Breast epithelium (tissue), 4 donors: ENCODE measurements at regions not wholly inside any gene's neighbourhood (a gene's known extent, or its start where the extent isn't known, plus 50 kb on each side); places are given as distances from the start of the nearest gene placed in this dataset.
"Not testable (repeated sequence)": the region's sequence is repeated elsewhere in the genome, so short reads cannot be mapped to it uniquely, and the experiment has no call there.

Source experiments
- DNase-seq, 2 donors: peaks; one replicate each; pipeline ENCODE4 v3.0.0-alpha.2; 2019; ENCODE audit warnings: low spot score in 2 of 2
- H3K27ac ChIP-seq, 2 donors: fragments of 200-600 bp; sonication (generic) in 1 of 2; one replicate each; pipeline ENCODE4 v1.5.1; 2016 to 2019; ENCODE audit warnings: mild to moderate bottlenecking in 1 of 2
- H3K27me3 ChIP-seq, 2 donors: fragments of 200-600 bp; sonication (generic) in 1 of 2; one replicate each; pipeline versions ENCODE4 v1.5.1 to v1.6.0; 2017 to 2019; ENCODE audit warnings: control low read depth in 1 of 2, mild to moderate bottlenecking in 1 of 2
- H3K36me3 ChIP-seq: fragments of 200-600 bp; one replicate; pipeline ENCODE4 v1.5.1; 2019
- H3K4me1 ChIP-seq, 2 donors: fragments of 200-600 bp; sonication (generic); one replicate each; pipeline ENCODE4 v1.5.1; 2016 to 2019; ENCODE audit warnings: control low read depth in 1 of 2
- H3K4me3 ChIP-seq, 3 donors: fragments of 200-600 bp; sonication (generic); 1 replicate in 2 of 3; 2 replicates in 1 of 3; pipeline ENCODE4 v1.5.1; 2016 to 2019; ENCODE audit warnings: mild to moderate bottlenecking in 3 of 3, moderate library complexity in 2 of 3
- H3K9me3 ChIP-seq, 2 donors: fragments of 200-600 bp; sonication (generic) in 1 of 2; one replicate each; pipeline ENCODE4 v1.5.1; 2016 to 2019; ENCODE audit warnings: control low read depth in 1 of 2
- POLR2A ChIP-seq: fragments of 450-650 bp; IDR thresholded peaks from one replicate; pipeline ENCODE4 v1.6.1; 2016; ENCODE audit warnings: antibody characterized with exemption, mild to moderate bottlenecking, moderate library complexity
- POLR2AphosphoS5 ChIP-seq, 3 donors: sonication (generic); formaldehyde crosslinking; IDR thresholded peaks; one replicate each; pipeline ENCODE4 v1.6.1; 2017; ENCODE audit warnings: antibody characterized with exemption in 3 of 3
- intact Hi-C: fragments of 100-400 bp; cut with DNase I; formaldehyde crosslinking; loops from one replicate; pipeline ENCODE4 v1.15.1; 2023; ENCODE audit warnings: low total_unique reads
- TF ChIP-seq, protein P1 (sequence below), 3 donors: fragments of 450-650 bp; IDR thresholded peaks; one replicate each; pipeline ENCODE4 v1.5.1; 2016 to 2017; ENCODE audit warnings: antibody characterized with exemption in 3 of 3, mild to moderate bottlenecking in 3 of 3, moderate library complexity in 3 of 3

DNA sequence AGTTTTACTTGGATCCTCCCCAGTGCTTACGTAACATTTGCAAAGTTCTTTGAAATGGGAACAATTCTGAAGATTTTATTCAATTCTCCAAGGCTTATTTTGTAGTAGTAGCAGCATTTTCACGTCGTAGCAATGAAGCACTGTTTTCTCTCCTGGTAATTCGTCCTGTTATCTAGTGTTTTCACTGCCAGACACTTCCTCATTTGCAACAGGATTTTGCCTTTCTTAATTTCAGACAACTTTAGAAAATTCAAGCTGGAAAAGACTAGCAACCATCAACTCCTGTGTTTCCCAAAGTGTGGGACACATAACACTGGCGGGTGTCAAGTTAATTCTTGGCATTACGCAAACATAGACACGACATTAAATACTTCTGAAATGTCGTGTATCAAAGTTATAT, 131.6 kb downstream of the CHD9NB start:
- intact Hi-C loops: loop anchor here (10.0 kb wide), 1 partner anchor 1784 kb away; no protein-coding TSS in a partner anchor
- no peak overlapping the region for H3K4me3 ChIP-seq
- no peak for DNase-seq
- no peaks in the 10 kb centered on the region for H3K36me3 ChIP-seq
- H3K4me1 ChIP-seq: no peaks in the 10 kb centered on the region
- no peaks in the 10 kb centered on the region for H3K9me3 ChIP-seq
- no peak overlapping the region for H3K27ac ChIP-seq
- no peaks in the 10 kb centered on the region for H3K27me3 ChIP-seq
- TF ChIP-seq POLR2AphosphoS5 (IDR thresholded peaks at IDR 0.05) (no peak), POLR2A (no peak)
- TF ChIP-seq, protein P1, sequence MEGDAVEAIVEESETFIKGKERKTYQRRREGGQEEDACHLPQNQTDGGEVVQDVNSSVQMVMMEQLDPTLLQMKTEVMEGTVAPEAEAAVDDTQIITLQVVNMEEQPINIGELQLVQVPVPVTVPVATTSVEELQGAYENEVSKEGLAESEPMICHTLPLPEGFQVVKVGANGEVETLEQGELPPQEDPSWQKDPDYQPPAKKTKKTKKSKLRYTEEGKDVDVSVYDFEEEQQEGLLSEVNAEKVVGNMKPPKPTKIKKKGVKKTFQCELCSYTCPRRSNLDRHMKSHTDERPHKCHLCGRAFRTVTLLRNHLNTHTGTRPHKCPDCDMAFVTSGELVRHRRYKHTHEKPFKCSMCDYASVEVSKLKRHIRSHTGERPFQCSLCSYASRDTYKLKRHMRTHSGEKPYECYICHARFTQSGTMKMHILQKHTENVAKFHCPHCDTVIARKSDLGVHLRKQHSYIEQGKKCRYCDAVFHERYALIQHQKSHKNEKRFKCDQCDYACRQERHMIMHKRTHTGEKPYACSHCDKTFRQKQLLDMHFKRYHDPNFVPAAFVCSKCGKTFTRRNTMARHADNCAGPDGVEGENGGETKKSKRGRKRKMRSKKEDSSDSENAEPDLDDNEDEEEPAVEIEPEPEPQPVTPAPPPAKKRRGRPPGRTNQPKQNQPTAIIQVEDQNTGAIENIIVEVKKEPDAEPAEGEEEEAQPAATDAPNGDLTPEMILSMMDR (IDR thresholded peaks at IDR 0.05): no peak

DNA sequence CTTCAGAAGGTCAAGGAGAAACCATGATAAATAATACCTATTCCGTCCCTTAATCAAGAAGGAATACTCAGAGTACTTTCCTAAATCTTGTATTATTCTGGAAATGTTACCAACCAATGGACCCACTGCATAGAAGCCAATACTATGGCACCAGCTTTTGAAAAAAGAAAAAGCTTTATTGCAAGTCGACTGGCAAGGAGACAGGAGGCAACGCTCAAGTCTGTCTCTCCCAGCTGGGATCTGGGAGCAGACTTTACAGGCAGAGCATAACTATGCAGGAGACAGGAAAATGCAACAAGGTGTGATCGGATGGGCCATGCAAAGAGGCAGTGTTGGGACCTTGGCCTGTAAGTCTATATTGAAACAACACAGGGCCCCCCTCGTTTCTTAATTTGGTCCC, 132.4 kb downstream of the CHD9NB start:
- TF ChIP-seq, protein P1 (IDR thresholded peaks at IDR 0.05): no peak
- no peak for TF ChIP-seq POLR2AphosphoS5 (IDR thresholded peaks at IDR 0.05)
- TF ChIP-seq POLR2A: no peak
- Histone ChIP-seq H3K9me3 (no peaks in the 10 kb centered on the region), H3K36me3 (no peaks in the 10 kb centered on the region), H3K4me1 (no peaks in the 10 kb centered on the region), H3K27me3 (no peaks in the 10 kb centered on the region), H3K27ac (no peak overlapping the region), H3K4me3 (no peak overlapping the region)
- intact Hi-C loops: loop anchor here (10.0 kb wide), 1 partner anchor 1784 kb away; no protein-coding TSS in a partner anchor
- DNase-seq: no peak

DNA sequence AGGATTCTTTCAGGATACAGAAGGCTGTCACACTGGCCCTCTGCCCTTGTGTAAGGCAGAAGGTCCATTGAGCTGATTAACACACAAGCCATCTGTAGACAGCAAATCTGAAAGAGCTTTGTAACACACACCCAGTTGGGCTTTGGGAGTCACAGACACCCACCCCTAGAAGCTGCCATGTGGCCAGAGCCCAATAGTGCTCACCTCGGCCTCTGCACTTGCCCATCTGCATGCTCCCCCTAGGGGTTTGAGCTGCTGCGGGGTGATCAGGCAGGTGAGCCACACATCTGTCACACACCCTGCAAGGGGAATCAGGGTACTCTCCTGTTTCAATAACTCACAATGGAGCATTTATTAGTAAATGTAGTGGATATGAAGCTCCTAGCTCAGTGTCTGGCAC, 138.3 kb downstream of the CHD9NB start:
- Histone ChIP-seq H3K4me1 (no peaks in the 10 kb centered on the region), H3K36me3 (no peaks in the 10 kb centered on the region), H3K4me3 (no peak overlapping the region), H3K27me3 (no peaks in the 10 kb centered on the region), H3K9me3 (no peaks in the 10 kb centered on the region), H3K27ac (no peak overlapping the region)
- TF ChIP-seq, protein P1 (IDR thresholded peaks at IDR 0.05): no peak
- TF ChIP-seq POLR2A (no peak), POLR2AphosphoS5 (IDR thresholded peaks at IDR 0.05) (no peak)
- intact Hi-C loops: loop anchor here (5.0 kb wide), 1 partner anchor 722 kb away; no protein-coding TSS in a partner anchor
- DNase-seq: no peak

DNA sequence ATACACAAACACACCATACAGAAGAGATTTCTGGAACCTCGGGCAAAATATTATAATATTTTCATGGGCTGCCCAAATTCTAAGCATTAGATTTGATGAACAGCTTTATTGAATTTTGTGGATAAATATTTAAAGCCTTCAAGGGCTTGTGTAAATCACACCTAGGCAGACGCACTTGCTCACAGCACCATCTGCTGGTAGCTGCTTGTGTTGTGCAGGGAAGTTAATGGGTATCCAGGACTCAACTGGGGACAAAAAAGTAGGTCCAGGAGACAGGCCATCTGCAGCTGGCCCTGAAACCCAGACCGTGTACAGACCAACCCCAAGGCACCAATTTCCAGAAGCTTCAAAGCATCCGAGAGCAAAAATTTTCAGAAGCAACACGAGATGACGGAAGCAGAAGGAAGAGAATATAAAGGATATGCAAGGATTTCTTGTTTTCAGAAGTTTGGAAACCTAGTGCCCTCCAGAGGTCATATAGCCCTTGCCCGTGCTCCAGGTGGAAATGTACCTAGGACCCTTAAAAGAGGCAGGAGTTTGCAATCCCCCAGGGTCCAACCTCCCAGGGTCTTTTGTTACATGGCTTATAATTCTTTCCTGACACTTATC, 140.0 kb downstream of the CHD9NB start:
- Histone ChIP-seq H3K27ac (no peak overlapping the region), H3K27me3 (no peaks in the 10 kb centered on the region), H3K4me1 (no peaks in the 10 kb centered on the region), H3K36me3 (no peaks in the 10 kb centered on the region), H3K4me3 (no peak overlapping the region), H3K9me3 (no peaks in the 10 kb centered on the region)
- intact Hi-C loops: loop anchor here (5.0 kb wide), 1 partner anchor 720 kb away; no protein-coding TSS in a partner anchor
- peak; percentile 54 to 64 for DNase-seq
- TF ChIP-seq POLR2AphosphoS5 (IDR thresholded peaks at IDR 0.05): peak in 1 of 3 donors; percentile 16
- no peak for TF ChIP-seq POLR2A
- TF ChIP-seq, protein P1 (IDR thresholded peaks at IDR 0.05): peak; percentile 17 to 74 (median 48)

DNA sequence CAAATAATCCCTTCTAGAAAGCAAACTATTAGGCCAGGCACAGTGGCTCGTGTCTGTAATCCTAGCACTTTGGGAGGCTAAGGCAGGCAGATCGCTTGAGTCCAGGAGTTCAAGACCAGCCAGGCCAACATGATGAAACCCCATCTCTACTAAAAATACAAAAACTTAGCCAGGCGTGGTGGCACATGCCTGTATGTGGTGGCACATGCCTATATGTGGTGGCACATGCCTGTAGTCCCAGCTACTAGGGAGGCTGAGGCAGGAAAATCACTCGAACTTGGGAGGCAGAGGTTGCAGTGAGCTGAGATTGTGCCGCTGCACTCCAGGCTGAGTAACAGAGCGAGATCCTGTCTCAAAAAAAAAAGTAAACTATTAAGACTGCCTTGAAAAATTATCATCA, 144.6 kb downstream of the CHD9NB start:
- H3K4me3 ChIP-seq, intact Hi-C loops, H3K4me1 ChIP-seq, DNase-seq, H3K27ac ChIP-seq, H3K9me3 ChIP-seq, H3K36me3 ChIP-seq, H3K27me3 ChIP-seq: not testable (repeated sequence)
